SK-N-SH treated with all-trans-retinoic acid at 6 μM for 48 hours (cell line): ENCODE measurements at regions not wholly inside any gene's neighbourhood (a gene's known extent, or its start where the extent isn't known, plus 50 kb on each side); places are given as distances from the start of the nearest gene placed in this dataset.

Experiments
- ARNTL ChIP-seq: fragments of 450-650 bp; formaldehyde crosslinking; IDR thresholded peaks from 2 replicates; pipeline ENCODE4 v1.5.0; 2020; ENCODE audit warnings: low read depth, mild to moderate bottlenecking, moderate library complexity, borderline replicate concordance
- ESRRG ChIP-seq: fragments of 250-450 bp; sonication (Bioruptor Pico); IDR thresholded peaks from 2 replicates; pipeline ENCODE4 v1.6.1; 2021; ENCODE audit warnings: mild to moderate bottlenecking
- OSR1 ChIP-seq: fragments of 250-450 bp; sonication (Bioruptor Pico); IDR thresholded peaks from 2 replicates; pipeline ENCODE4 v1.8.0; 2022; ENCODE audit warnings: moderate library complexity, mild to moderate bottlenecking, inconsistent platforms
- ZFP30 ChIP-seq: fragments of 450-650 bp; formaldehyde crosslinking; IDR thresholded peaks from 2 replicates; pipeline ENCODE4 v1.5.0; 2022; ENCODE audit warnings: mild to moderate bottlenecking, moderate library complexity
- ZNF8 ChIP-seq: fragments of 450-650 bp; formaldehyde crosslinking; IDR thresholded peaks from 2 replicates; pipeline ENCODE4 v1.5.0; 2020; ENCODE audit warnings: mild to moderate bottlenecking, moderate library complexity
- TF ChIP-seq, protein P1 (sequence below): fragments of 250-450 bp; sonication (Bioruptor Pico); IDR thresholded peaks from 2 replicates; pipeline ENCODE4 v1.5.1; 2021; ENCODE audit warnings: mild to moderate bottlenecking, moderate library complexity

DNA sequence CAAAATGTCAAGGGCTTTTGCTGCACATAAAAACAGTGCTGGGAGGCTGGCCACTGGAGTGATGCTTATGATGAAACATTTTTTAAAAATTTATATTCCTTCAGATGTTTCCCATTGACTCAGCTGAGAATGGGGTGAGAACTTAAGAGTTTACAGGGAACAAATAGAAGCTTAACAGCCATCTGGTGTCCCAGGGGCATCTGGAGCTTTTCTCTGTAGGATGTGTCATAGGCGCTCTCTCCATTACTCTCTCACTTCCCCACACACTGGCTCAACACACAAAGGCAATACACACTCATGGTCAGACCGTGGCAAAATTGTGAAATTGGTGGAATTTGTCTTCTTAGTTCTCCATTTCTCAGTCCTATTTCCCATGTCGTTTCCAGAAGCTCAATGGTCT lies 783.1 kb upstream of the LRRTM1 start:
- TF ChIP-seq, protein P1, sequence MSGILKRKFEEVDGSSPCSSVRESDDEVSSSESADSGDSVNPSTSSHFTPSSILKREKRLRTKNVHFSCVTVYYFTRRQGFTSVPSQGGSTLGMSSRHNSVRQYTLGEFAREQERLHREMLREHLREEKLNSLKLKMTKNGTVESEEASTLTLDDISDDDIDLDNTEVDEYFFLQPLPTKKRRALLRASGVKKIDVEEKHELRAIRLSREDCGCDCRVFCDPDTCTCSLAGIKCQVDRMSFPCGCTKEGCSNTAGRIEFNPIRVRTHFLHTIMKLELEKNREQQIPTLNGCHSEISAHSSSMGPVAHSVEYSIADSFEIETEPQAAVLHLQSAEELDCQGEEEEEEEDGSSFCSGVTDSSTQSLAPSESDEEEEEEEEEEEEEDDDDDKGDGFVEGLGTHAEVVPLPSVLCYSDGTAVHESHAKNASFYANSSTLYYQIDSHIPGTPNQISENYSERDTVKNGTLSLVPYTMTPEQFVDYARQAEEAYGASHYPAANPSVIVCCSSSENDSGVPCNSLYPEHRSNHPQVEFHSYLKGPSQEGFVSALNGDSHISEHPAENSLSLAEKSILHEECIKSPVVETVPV (CRISPR knock-in tag), result no peak
- TF ChIP-seq OSR1 (no peak), ARNTL (CRISPR knock-in tag) (no peak), ZNF8 (CRISPR knock-in tag) (no peak), ZFP30 (CRISPR knock-in tag) (no peak), ESRRG (CRISPR knock-in tag) (no peak)
